ENCODE measurements at regions not wholly inside any gene's neighbourhood (a gene's known extent, or its start where the extent isn't known, plus 50 kb on each side); places are given as distances from the start of the nearest gene placed in this dataset.

GRCh38 chr2:38430597-38431207 lies 53.6 kb upstream of the ATL2 start:
- WGBS: 85% methylated on average over 17 of the region's 19 CpGs
- no peak overlapping the region for H3K27ac ChIP-seq (replicated peaks in 1 of 4)
- DNase-seq (ENCODE audit: extremely low spot score): no peak
- H3K36me3 ChIP-seq: no peaks in the 10 kb centered on the region
- H3K4me3 ChIP-seq: no peak overlapping the region
- intact Hi-C loops (cut with DNase I): no loop called here
- no peaks in the 10 kb centered on the region for H3K27me3 ChIP-seq
- no peaks in the 10 kb centered on the region for H3K9me3 ChIP-seq
- H3K4me1 ChIP-seq: peaks cover 0 to 40% (median 33%) of the 10 kb centered on the region in 4 donors
- TF ChIP-seq POLR2A (IDR thresholded peaks at IDR 0.05; ENCODE audit: low read depth) (no peak), EP300 (IDR thresholded peaks at IDR 0.05) (no peak), CTCF (IDR thresholded peaks at IDR 0.05) (no peak), POLR2AphosphoS5 (IDR thresholded peaks at IDR 0.05) (no peak)

DNA sequence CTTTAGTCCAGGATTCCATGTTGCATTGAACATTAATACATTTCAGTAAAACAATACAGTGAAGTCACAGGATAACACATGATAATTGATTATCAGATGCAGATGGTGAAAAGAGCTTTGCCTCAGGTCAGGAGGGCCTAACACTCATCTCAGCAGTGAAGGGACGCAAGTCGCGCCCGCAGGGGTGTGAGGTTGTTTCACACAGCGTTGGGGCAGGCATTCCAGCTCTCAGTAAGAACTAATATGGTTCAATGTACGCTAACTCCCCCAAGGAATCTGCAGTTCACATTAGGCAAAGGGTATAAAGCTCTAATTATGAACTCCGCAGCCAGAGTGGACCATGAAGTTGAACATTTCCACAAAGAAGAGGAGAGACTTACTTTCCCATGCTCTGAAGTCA lies 53.1 kb upstream of the ATL2 start:
- no peak for DNase-seq (ENCODE audit: extremely low spot score)
- Histone ChIP-seq H3K36me3 (no peaks in the 10 kb centered on the region), H3K27me3 (no peaks in the 10 kb centered on the region), H3K4me1 (peaks cover 0 to 40% (median 33%) of the 10 kb centered on the region in 4 donors), H3K27ac (replicated peaks in 1 of 4) (no peak overlapping the region), H3K9me3 (no peaks in the 10 kb centered on the region), H3K4me3 (no peak overlapping the region)
- WGBS: 95% methylated on average over 7 of the region's 7 CpGs
- intact Hi-C loops (cut with DNase I): no loop called here
- no peak for TF ChIP-seq EP300 (IDR thresholded peaks at IDR 0.05)

GRCh38 chr2:38427936-38428335 lies 50.9 kb upstream of the ATL2 start:
- no peaks in the 10 kb centered on the region for H3K9me3 ChIP-seq
- intact Hi-C loops (cut with DNase I): no loop called here
- 82% methylated on average over 6 of the region's 6 CpGs for WGBS
- no peak overlapping the region for H3K4me3 ChIP-seq
- no peaks in the 10 kb centered on the region for H3K36me3 ChIP-seq
- H3K27ac ChIP-seq (replicated peaks in 1 of 4): no peak overlapping the region
- TF ChIP-seq POLR2A (IDR thresholded peaks at IDR 0.05; ENCODE audit: low read depth): no peak
- TF ChIP-seq CTCF (IDR thresholded peaks at IDR 0.05): no peak
- TF ChIP-seq POLR2AphosphoS5 (IDR thresholded peaks at IDR 0.05): no peak
- TF ChIP-seq EP300 (IDR thresholded peaks at IDR 0.05): no peak
- no peak for DNase-seq (ENCODE audit: extremely low spot score)
- H3K27me3 ChIP-seq: no peaks in the 10 kb centered on the region
- peaks cover 0 to 37% (median 26%) of the 10 kb centered on the region in 4 donors for H3K4me1 ChIP-seq

DNA sequence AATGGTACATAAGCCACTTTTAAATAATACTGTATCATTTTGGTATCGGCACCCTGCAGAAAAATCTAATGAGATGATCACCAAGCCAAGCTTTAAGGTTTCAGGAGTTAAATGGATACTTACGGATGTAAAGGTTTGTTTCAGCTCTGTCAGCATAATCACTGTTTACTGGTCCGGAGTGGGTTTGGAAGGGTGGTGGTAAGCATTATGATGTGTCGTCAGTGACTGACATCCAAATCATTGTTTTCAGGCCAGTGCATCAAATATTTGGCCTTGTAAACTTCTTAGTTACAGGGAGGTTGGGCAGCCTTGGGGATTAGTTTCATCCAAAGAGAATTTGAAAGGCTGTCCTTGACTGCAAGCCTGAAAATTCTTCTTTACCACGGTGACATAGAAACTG lies 50.0 kb upstream of the ATL2 start:
- no peak overlapping the region for H3K27ac ChIP-seq (replicated peaks in 1 of 4)
- H3K36me3 ChIP-seq: no peaks in the 10 kb centered on the region
- peaks cover 0 to 28% (median 19%) of the 10 kb centered on the region in 4 donors for H3K4me1 ChIP-seq
- no peak for TF ChIP-seq POLR2A (IDR thresholded peaks at IDR 0.05; ENCODE audit: low read depth)
- TF ChIP-seq EP300 (IDR thresholded peaks at IDR 0.05): no peak
- TF ChIP-seq CTCF (IDR thresholded peaks at IDR 0.05): no peak
- no peak for TF ChIP-seq POLR2AphosphoS5 (IDR thresholded peaks at IDR 0.05)
- WGBS: 90% methylated on average over 5 of the region's 5 CpGs
- DNase-seq (ENCODE audit: extremely low spot score): no peak
- intact Hi-C loops (cut with DNase I): no loop called here
- no peak overlapping the region for H3K4me3 ChIP-seq
- H3K9me3 ChIP-seq: no peaks in the 10 kb centered on the region
- H3K27me3 ChIP-seq: no peaks in the 10 kb centered on the region
